ENCODE measurements at regions not wholly inside any gene's neighbourhood (a gene's known extent, or its start where the extent isn't known, plus 50 kb on each side); places are given as distances from the start of the nearest gene placed in this dataset.
A peak's percentile ranks its signal among the peaks of the same experiment; 100 is the strongest.
"Not testable (repeated sequence)": the region's sequence is repeated elsewhere in the genome, so short reads cannot be mapped to it uniquely, and the experiment has no call there.

DNA sequence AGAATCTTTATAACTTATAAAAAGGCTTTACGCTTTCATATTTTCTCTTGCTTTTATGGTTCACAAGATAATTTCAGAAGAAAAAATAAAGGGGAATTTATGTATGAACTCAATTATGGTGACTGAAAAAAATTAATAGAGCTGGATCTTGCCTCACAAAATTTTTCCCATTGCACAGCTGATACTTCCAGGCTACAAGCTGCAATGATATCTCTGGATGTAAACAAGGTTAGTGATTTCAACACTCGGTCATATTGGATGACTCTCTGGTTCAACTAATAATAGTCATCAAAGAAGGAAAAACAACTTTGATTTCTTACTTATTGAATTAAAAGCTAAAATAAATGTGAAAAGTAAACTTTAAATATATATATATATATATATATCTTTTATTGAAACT is 868.0 kb downstream of the FAT4 start:
- DNase-seq: no peak

DNA sequence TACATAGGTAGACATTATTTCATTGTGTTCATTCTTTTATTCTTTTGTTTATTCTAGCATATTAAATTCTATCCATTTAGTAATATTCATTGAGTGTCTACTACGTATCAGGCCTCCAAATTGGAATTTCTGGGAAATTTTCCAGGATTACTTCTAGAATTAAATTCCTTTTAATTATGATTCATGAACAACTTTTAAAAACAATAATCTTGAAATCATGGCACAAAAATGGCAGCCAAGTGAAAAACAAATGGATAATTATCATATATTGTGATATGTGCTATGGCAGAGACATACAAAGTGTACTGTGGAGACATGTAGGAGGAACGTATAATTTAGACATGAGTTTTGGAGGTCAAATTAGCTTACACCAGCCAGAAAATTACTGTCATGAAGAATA is 868.5 kb downstream of the FAT4 start:
- no peak for DNase-seq

DNA sequence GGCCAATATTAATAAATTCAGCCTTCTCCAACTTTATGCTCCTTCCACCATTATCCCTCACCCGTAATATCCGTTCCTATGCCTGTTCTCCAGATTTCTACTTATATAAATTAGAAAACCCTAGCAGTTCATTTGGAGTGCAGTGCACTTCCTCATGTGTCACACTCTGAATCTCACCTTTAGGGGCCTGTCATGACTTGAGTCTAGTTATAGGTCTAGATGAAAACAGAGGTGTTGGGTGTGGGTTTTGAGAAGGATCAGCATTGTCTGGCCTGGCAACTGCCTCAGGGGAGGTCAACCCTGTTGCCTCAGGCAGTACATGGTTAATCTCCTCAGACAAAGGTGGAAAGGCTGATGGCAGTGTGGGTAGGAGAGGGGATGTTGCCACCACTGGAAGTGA is 876.8 kb downstream of the FAT4 start:
- no peak for DNase-seq

DNA sequence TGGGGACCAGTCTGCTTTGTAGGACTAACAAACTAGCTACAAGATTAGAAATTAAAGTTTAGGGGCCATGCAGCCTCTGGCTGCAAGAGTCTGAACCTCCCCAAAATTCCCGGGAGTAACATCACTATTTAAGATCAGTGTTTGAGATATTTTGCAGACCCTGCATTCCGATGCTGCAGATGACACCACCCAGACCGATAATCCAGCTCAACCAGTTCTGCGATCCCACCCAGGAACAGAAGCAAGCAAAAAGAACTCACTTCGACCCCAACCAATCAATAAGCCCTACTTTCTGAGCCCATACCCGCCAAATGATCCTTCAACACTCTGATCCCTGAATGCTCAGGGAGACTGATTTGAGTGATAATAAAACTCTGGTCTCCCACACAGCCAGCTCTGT is 877.8 kb downstream of the FAT4 start:
- DNase-seq: no peak

DNA sequence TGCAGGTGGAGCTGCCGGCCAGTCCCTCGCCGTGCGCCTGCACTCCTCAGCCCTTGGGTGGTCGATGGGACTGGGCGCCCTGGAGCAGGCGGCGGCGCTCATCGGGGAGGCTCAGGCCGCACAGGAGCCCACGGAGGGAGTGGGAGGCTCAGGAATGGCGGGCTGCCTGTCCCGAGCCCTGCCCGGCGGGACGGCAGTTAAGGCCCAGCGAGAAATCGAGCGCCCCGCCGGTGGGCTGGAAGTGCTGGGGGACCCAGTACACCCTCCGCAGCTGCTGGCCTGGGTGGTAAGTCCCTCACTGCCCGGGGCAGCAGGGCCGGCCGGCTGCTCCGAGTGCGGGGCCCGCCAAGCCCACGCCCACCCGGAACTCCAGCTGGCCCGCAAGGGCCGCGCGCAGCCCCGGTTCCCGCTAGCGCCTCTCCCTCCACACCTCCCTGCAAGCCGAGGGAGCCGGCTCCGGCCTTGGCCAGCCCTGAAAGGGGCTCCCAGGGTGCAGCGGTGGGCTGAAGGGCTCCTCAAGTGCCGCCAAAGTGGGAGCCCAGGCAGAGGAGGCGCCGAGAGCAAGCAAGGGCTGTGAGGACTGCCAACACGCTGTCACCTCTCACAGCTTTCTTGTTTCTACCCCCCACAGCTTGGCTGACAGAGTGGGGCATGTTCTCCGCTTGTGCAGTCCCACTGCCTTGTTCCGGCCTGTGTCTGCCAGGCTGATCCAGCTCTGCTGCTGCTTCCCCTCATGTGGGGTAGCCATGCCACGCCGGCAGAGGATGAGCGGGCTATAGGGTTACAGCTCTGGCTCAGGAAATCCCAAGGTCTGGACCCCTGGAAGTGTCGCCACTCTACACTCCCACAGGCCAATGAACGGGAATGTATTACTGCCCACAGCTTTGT is 886.7 kb downstream of the FAT4 start:
- not testable (repeated sequence) for DNase-seq

DNA sequence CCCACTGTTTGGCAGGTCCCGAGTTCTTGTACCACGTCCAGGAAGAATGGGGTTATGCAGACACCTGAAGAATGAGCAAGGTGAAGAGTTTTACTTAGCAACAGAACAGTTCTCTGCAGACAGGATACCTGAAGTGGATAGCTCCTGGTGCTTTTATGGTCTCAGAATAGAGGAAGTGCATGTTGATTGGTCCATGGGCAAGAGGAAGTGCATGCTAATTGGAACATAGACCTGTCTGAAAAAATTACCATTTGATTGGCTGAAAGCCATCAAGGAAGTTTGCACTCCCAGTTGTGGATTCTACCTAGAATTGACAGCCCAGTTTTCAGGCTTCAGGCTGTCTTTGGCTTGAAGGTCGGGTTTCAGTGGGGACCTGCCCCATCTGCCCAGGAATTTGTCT is 887.5 kb downstream of the FAT4 start:
- no peak for DNase-seq

DNA sequence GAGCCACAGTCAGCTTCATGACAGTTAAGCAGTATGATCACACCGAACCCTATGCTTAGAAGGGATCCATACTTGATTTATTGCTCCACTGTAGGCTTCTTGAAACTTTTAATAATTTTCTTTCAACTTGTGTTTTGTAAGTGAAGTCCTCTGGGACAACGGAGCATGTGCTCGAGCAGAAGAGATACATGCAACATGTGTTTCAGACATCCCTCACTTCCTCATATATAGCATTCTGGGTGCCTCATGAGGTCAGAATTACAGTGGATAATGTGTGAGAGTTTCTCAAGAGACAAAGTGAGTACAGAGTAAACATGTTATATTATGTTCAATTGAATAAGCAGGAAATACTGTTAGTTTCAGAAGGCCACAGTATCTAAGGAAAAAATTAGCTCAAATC is 893.2 kb downstream of the FAT4 start:
- no peak for DNase-seq

DNA sequence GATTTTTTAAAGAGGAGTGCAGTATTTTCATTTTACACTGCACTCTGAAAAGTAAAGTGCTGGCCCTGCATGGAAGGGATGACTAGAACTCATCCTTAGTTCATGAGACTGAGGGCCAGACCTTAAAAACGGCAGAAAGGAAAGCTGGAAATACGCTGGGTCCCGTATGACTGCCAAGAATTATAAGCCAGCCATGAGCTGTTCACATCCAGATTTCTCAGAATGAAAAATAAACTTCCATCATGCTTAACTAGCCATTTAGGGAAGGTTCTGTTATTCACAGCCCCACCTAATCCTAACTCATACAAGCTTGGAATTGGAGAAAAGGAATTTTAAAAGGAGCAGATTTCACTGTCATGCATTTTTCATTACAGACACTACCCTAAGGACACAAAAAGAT is 894.4 kb downstream of the FAT4 start:
- DNase-seq: no peak

DNA sequence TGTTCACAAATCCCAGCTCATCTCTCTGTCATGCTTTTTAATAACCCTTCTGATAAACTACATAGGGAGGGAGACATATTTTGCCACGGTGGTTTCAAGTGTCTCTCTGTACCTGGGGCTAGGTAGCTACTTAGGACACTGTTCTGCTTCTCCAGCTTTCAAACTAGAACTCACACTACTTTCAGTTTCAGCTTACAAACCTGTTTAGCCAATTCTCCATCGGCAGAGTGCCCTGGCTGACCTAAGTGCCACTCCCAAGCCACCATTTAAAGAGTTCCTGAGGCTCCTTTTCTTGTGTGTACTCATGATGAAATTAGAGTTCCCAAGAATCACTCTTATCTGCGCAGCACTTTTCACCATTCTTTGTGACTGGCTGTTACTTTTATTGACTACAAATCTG is 899.2 kb downstream of the FAT4 start:
- DNase-seq: no peak

DNA sequence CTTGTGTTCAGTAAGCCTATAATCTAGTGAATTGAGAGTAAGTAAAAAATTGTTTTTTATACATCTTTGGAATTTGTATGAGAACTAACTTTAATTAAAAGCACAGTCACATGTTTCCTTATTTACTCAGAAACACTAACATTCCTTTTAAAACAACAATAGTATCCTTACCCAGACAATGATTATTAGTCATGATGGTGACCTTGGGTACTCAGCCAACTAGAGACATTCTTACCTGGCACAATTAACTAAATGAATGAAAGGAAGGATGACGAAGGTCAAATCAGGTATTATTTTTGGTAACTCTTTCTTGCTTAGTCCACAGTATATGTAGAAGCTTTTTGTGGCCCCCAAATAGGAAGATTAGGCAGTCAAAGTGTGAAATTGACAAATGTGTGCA is 901.0 kb downstream of the FAT4 start:
- DNase-seq: no peak

DNA sequence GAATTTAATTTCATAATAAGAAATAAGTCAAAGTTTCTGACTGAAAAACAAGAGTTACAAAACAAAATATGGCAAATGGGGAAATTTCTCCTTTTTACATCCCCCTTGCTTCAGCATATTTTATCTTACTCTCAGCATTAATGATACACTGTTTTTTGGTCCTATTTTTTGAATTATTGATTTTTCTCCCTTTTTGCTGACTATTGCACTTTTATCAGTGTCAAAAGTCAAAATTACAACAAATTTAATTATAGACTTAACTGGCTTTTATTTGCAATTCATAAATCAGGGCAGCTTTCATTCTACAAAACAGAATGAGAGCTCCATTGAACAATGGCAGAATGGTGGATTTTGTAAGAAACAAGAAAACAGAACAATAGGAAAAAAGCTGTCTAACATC is 901.9 kb downstream of the FAT4 start:
- no peak for DNase-seq

DNA sequence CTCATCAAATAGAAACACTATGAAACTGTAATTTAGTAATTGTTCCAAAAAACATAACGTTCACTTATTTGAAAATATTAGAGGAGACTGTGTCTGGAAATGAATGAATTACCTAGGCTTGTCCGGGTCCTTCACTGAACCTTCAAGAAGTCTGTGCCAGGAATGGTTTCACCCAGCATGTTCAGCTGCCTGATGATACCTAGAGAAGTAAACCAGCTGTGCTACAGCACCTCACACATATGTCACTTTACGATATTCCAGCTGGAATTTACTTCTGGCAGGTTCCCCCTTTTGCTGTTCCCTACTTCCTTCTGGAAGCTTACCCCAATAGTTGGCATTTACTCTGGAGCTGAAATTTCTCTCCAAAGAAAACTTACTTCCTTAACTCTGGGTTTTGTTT is 906.5 kb downstream of the FAT4 start:
- DNase-seq: no peak

DNA sequence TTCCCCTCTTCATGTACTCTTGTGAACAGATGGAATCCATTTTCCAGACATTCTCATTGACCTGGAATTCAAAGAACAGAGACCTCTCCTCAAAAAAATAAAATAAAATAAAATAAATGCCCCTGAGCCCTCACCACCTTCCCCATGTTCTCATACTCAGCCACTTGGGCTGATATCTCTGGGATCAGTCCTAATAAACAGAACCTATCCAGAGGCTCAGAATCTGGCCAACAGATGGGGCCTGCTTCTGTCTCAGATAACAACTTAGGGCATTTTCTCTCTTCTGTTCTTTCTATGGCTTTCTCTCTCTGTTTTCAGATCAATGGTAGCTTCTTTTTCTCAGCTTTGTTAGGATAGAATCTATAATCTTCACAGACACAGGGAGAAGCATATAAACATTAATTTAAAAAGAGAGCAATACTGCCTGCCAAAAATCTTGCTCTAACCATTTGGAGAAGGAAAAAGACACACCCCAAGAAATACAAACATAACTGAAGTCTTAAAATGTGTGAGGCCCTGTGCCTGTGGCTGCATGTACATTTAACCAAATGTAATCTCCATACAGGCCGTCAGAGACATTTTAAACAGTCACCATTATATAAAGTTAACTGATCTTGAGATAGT is 907.1 kb downstream of the FAT4 start:
- DNase-seq: no peak

DNA sequence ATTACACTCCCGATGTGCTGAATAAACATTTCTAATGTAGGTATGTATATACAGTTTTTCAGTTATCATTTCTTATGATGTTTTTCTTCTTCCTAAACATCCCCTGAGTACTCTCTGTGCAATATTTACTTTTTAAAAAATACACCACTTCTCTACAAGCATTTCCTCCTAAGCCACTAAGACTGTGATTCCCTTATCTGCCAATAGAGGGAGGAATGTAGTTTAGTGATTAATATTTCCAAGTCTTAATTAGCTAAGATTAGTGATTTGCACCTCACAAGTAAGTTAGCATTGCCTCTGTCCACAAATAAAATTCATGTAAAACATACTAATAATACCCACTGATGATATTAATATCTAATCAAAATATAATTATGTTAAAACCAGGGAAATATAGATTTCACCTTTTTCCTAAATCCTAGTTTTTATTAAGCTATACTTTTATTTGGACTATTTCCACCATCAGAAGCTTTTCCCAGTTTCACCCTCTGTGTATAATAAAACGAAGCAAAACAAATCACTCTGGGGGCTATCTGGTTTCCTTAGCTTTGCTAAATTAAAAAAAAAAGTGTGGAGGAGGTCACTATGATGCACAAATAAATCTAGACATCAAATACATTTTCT is 909.1 kb downstream of the FAT4 start:
- DNase-seq: peak in 1 of 2 experiments; percentile 2

DNA sequence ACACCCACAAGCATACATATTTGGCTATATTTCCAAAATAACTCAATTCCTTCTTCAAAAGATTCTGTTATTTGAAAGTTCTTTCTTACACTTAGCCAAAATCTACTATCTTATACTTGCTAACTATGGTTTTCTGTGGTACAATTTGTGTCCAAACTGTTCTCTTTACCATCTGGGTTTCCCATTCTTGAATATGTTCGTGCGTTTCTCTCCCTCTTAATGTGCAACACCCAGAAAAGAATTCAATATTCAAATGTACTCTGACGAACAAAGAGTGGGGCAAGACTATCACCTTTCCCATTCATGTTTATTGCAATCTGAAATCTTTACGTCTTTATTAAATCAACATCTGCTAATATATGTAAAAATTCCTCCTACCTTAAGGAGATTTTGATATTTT is 912.7 kb downstream of the FAT4 start:
- DNase-seq: no peak

DNA sequence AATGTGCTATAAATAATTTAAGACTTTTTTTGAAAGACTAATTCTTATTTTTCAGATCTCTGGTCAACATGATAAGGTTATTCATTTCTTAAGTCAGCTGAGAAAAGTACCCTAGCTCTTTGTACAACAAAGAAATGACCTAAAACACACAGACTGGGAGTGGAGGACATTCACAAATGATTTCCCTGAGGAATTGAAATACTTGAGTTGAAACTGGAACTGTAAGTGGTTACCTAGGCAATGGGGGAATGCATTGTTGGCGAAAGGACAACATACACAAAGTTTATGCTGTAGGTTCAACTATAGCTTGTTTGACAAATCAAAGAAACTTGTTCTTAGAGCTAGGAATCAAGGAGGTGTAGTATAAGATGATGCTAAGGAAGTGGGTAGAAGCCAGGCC is 915.5 kb downstream of the FAT4 start:
- no peak for DNase-seq

DNA sequence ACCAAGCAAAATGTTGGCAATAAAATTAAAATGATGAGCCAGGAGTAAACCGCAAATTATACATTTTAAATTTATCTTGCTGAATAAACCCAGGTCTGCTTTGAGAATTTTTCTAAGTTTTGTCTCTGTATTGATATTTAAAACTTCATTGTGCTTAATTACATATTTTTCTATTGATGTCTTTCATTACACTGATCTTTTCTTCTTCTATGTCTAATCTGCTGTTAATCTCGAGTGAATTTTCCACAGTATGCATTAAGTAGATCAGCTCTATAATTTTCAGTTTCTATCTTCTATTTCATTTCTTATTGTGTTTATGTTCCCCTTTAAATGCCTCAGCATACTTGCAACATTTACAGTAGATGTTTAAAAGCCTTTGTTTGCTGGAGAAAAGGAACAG is 918.7 kb downstream of the FAT4 start:
- DNase-seq: no peak

DNA sequence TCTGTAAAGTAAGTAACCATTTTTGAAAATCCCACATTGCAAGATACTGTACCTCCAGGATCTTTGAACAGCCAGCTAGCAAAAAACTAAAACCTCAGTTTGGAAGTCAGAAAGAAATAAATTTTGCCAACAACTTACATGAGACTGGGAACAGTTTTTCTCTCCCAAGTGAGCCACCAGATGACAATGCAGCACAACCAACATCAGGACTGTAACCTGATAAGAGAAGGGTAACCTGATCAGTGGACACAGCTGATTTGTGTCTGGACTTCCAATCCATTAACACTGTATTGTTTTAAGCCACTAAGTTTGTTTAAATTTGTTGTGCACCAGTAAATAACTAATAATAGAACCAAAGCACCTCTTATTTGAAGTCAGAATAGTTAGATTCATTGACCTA is 923.3 kb downstream of the FAT4 start:
- DNase-seq: no peak

DNA sequence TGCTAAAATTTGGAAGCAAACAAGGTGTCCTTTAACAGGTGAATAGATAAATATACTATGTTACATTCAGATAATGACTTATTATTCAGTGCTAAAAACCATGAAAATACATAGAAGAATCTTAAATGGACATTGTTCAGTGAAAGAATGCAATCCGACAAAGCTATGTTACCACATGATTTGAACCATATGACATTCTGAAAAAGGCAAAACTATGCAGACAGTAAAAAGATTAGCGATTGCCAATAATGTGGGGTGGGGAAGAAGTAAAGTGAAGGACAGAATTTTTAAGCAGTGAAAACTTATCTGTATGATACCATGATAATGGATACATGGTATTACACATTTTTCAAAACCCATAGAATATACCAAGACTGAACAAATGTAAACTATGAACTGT is 926.9 kb downstream of the FAT4 start:
- no peak for DNase-seq

DNA sequence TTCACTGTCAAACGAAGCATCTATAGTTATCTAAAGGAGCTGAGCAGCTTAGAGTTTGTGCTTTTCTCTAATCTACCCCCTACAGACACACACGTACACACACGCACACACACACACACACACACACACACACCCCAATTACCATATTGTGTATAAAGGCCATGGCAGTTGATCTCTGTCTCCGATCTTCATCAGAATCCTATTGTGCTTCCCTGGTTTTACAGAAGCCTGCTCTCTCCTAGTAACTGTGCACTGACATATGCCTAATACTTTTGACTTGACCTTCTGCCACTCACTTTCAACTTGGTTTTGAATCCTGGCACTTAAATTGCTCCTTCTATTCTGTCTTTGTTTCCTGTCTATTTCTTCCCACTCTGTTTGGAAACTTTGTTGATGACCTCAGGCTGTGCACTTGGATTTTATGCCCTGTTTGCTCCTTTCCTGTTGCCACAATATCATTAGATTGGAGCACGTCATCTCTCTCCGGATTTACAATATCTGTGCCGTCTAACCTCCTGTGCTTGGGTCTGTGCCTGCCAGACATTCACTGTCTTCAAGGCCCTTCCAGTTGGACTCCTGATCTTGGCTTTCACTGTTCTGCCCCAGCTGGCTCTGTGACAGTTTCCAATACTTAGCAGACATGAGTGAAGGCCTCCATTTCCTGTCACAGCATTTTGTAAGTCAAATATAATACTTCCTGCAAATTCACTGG is 928.1 kb downstream of the FAT4 start:
- DNase-seq: no peak

DNA sequence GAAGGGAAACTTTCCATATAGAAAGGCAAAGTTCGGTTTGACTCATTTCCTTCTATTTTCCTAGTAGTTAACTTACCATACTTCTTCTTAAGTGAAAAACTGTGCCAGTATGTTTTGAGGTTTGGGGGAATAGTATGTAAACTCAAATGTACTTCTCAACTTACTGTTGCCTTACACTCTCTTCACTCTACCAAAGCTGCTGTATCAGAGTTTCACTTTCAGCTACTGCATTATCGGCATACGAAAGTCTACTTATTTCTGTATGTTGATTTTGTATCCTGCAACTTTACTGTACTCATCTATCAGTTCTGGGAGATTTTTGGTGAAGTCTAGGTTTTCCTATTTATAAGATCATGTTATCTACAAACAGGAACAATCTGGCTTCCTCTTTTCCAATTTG is 932.7 kb downstream of the FAT4 start:
- no peak for DNase-seq

DNA sequence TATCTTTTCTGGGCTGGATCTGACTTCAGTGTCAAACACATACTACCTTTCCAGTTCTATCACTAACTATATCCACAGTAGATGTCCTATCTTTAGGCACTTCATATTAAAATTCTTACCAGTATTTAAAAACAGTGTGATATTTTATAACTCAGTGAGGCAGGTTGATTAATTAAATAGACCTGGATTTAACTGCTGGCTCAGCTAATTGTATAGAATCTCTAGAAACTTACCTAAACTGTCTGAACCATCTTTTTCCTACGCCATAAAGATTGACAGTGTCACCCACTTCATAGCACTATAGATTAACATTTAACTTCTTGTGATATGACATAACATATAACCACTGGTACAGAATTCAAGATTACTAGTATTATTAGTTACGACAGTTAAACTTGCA is 935.3 kb downstream of the FAT4 start:
- DNase-seq: no peak

DNA sequence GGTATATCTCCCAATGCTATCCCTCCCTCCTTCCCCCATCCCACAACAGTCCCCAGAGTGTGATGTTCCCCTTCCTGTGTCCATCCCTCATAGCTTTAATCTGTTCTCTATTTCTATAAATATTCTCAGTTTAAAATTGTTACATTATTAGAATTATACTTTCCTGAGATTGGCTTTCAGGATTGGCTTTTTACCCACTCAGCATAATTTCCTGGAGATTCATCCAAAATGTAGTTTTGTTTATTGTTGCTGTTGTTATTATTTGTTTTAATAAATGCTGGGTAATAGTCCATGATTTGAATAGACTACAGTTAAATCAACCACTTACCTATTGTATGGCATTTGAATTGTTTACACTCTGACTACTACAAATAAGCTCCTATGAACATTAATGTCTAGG is 936.4 kb downstream of the FAT4 start:
- no peak for DNase-seq

DNA sequence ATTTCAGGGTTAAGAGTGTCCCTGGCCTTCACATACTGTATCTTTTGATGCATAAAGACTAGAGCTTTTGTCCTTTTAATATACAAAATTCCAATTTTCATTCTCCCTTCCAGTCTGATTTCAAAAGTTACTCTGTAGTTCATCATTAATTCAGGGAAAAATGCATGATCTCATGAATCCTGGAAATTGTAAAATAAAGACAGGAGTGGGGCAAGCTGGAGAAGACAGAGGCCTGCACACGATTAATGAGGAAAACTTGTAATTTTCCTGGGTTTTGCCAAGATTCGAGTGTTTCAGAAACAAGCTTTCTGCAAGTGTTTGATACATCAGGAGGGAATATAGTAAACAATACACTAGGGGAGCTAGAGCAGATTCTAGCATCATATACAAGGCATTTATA is 947.9 kb downstream of the FAT4 start:
- no peak for DNase-seq

Measured in NCI-H2081 (cell line).